ENCODE measurements at regions not wholly inside any gene's neighbourhood (a gene's known extent, or its start where the extent isn't known, plus 50 kb on each side); places are given as distances from the start of the nearest gene placed in this dataset.

GRCh38 chr13:47832458-47832972 is 168.6 kb downstream of the SUCLA2 start:
- Histone ChIP-seq H3K4me1 (replicated peaks; ENCODE audit: insufficient read depth) (no peaks in the 10 kb centered on the region), H3K27me3 (ENCODE audit: insufficient read depth, low read depth) (no peaks in the 10 kb centered on the region), H3K9me2 (ENCODE audit: insufficient read depth) (no peaks in the 10 kb centered on the region), H3K4me2 (no peak overlapping the region), H3K9me3 (ENCODE audit: insufficient read depth, low read depth) (no peaks in the 10 kb centered on the region), H3K4me3 (no peak overlapping the region), H3F3A (ENCODE audit: insufficient read depth, low read depth) (no peaks in the 10 kb centered on the region), H4K20me1 (ENCODE audit: insufficient read depth) (no peaks in the 10 kb centered on the region), H3K27ac (no peak overlapping the region), H3K79me2 (ENCODE audit: low read depth) (no peaks in the 10 kb centered on the region), H3K36me3 (ENCODE audit: low read depth) (no peaks in the 10 kb centered on the region), H2AFZ (no peak overlapping the region)
- BruUV-seq (replicated peaks) = no TSS peak
- no peak for DNase-seq
- POLR2A ChIA-PET (ENCODE audit: unreplicated experiment) = no interaction called here
- CTCF ChIA-PET = no interaction called here
- intact Hi-C loops (cut with micrococcal nuclease; ENCODE audit: unreplicated experiment) = no loop called here
- TF ChIP-seq, protein P1, sequence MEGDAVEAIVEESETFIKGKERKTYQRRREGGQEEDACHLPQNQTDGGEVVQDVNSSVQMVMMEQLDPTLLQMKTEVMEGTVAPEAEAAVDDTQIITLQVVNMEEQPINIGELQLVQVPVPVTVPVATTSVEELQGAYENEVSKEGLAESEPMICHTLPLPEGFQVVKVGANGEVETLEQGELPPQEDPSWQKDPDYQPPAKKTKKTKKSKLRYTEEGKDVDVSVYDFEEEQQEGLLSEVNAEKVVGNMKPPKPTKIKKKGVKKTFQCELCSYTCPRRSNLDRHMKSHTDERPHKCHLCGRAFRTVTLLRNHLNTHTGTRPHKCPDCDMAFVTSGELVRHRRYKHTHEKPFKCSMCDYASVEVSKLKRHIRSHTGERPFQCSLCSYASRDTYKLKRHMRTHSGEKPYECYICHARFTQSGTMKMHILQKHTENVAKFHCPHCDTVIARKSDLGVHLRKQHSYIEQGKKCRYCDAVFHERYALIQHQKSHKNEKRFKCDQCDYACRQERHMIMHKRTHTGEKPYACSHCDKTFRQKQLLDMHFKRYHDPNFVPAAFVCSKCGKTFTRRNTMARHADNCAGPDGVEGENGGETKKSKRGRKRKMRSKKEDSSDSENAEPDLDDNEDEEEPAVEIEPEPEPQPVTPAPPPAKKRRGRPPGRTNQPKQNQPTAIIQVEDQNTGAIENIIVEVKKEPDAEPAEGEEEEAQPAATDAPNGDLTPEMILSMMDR (conservative IDR thresholded peaks at IDR 0.05) = no peak
- no peak for TF ChIP-seq EZH2 (IDR thresholded peaks at IDR 0.05; ENCODE audit: low read depth)

- Histone ChIP-seq H2AFZ (no peak overlapping the region), H3K36me3 (ENCODE audit: low read depth) (no peaks in the 10 kb centered on the region), H3F3A (ENCODE audit: insufficient read depth, low read depth) (no peaks in the 10 kb centered on the region), H3K9me2 (ENCODE audit: insufficient read depth) (no peaks in the 10 kb centered on the region), H3K27me3 (ENCODE audit: insufficient read depth, low read depth) (no peaks in the 10 kb centered on the region), H3K9me3 (ENCODE audit: insufficient read depth, low read depth) (no peaks in the 10 kb centered on the region), H3K79me2 (ENCODE audit: low read depth) (no peaks in the 10 kb centered on the region), H3K4me1 (replicated peaks; ENCODE audit: insufficient read depth) (no peaks in the 10 kb centered on the region), H3K27ac (no peak overlapping the region), H4K20me1 (ENCODE audit: insufficient read depth) (no peaks in the 10 kb centered on the region), H3K4me3 (no peak overlapping the region), H3K4me2 (no peak overlapping the region)
- ChIA-PET CTCF (no interaction called here), POLR2A (ENCODE audit: unreplicated experiment) (no interaction called here)
- no TSS peak for BruUV-seq (replicated peaks)
- no peak for TF ChIP-seq EZH2 (IDR thresholded peaks at IDR 0.05; ENCODE audit: low read depth)
- TF ChIP-seq, protein P1 (conservative IDR thresholded peaks at IDR 0.05) = no peak
- intact Hi-C loops (cut with micrococcal nuclease; ENCODE audit: unreplicated experiment) = no loop called here
- no peak for DNase-seq
These were observed 169.8 kb downstream of the SUCLA2 start for GRCh38 chr13:47831265-47831664.

DNA sequence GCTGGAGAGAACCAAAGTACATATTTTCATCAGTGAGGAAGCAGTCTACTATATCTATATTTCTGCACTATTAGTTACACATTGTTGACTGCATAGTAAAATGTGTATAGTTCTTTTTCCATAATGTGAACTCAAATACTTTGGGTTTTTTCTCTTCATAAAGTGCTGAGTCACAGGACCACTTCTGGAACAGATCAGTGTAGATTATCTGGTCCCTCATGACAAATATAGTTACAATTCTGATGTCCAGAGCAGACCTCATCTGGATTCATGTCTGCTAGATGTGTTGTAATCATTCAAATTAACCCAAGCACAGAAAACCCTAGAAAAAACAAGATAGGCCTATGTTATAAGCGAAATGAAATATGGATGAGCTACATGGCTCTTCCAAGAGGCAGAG is 171.4 kb downstream of the SUCLA2 start:
- Histone ChIP-seq H3F3A (ENCODE audit: insufficient read depth, low read depth) (no peaks in the 10 kb centered on the region), H3K4me1 (replicated peaks; ENCODE audit: insufficient read depth) (no peaks in the 10 kb centered on the region), H3K4me2 (no peak overlapping the region), H3K36me3 (ENCODE audit: low read depth) (no peaks in the 10 kb centered on the region), H3K27me3 (ENCODE audit: insufficient read depth, low read depth) (no peaks in the 10 kb centered on the region), H3K79me2 (ENCODE audit: low read depth) (no peaks in the 10 kb centered on the region), H3K4me3 (no peak overlapping the region), H3K9me3 (ENCODE audit: insufficient read depth, low read depth) (no peaks in the 10 kb centered on the region), H3K9me2 (ENCODE audit: insufficient read depth) (no peaks in the 10 kb centered on the region), H2AFZ (no peak overlapping the region), H3K27ac (no peak overlapping the region), H4K20me1 (ENCODE audit: insufficient read depth) (no peaks in the 10 kb centered on the region)
- TF ChIP-seq EZH2 (IDR thresholded peaks at IDR 0.05; ENCODE audit: low read depth) = no peak
- TF ChIP-seq, protein P1 (conservative IDR thresholded peaks at IDR 0.05) = no peak
- intact Hi-C loops (cut with micrococcal nuclease; ENCODE audit: unreplicated experiment) = no loop called here
- ChIA-PET POLR2A (ENCODE audit: unreplicated experiment) (no interaction called here), CTCF (no interaction called here)
- DNase-seq = no peak
- BruUV-seq (replicated peaks) = no TSS peak

Data from PC-9 (cell line).